ENCODE measurements at regions not wholly inside any gene's neighbourhood (a gene's known extent, or its start where the extent isn't known, plus 50 kb on each side); places are given as distances from the start of the nearest gene placed in this dataset.

DNA sequence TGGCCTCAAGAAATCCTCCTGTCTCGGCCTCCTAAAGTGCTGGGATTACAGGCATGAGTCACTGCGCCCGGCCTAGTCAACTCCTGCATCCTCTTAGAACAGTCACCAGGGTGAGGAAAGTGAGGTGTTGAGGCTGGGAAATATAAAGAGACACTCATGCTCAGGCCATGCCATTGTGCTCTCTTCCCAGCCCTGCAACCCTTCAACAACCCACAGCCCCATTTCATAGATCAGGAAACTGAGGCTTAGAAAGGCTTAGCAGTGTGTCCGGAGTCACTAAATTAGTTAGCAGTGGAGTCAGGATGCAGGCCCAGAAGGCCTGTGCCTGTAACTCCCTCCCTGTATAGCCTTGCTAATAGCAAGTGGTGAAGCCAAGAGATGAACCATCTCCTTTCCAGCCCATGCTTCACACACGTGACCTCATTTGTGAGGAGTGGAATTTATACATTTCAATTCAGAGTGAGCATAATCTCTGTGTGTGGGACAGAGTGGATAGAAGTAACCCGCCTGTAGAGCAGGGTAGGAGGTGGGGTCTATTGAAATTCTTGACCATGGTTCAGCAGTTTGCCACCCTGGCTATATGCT is 51.7 kb upstream of the USP3 start:
- no peak for DNase-seq
- H3K9me3 ChIP-seq, result no peaks in the 10 kb centered on the region
- peaks cover 7% of the 10 kb centered on the region for H3K4me1 ChIP-seq
- no peaks in the 10 kb centered on the region for H3K36me3 ChIP-seq
- H3K27me3 ChIP-seq, result no peaks in the 10 kb centered on the region
- H3K4me3 ChIP-seq (ENCODE audit: low read depth, low read length), result no peak overlapping the region
- TF ChIP-seq CTCF (IDR thresholded peaks at IDR 0.05; ENCODE audit: low read depth, low read length), result no peak

- DNase-seq, result no peak
- Histone ChIP-seq H3K36me3 (no peaks in the 10 kb centered on the region), H3K9me3 (no peaks in the 10 kb centered on the region), H3K27me3 (no peaks in the 10 kb centered on the region), H3K4me3 (ENCODE audit: low read depth, low read length) (no peak overlapping the region), H3K4me1 (peaks cover 3% of the 10 kb centered on the region; the same call in 1 of the 2 replicates)
- no peak for TF ChIP-seq CTCF (IDR thresholded peaks at IDR 0.05; ENCODE audit: low read depth, low read length)
These were observed 51.0 kb upstream of the USP3 start for GRCh38 chr15:63453186-63453905.

- H3K4me1 ChIP-seq, result peaks cover 3% of the 10 kb centered on the region; the same call in 1 of the 2 replicates
- no peak for TF ChIP-seq CTCF (IDR thresholded peaks at IDR 0.05; ENCODE audit: low read depth, low read length)
- H3K36me3 ChIP-seq, result no peaks in the 10 kb centered on the region
- H3K4me3 ChIP-seq (ENCODE audit: low read depth, low read length), result no peak overlapping the region
- H3K27me3 ChIP-seq, result no peaks in the 10 kb centered on the region
- DNase-seq, result no peak
- H3K9me3 ChIP-seq, result peaks cover 8% of the 10 kb centered on the region
These were observed 49.7 kb upstream of the USP3 start for GRCh38 chr15:63454503-63455211.

Measured in BE2C (cell line).